ENCODE measurements at regions not wholly inside any gene's neighbourhood (a gene's known extent, or its start where the extent isn't known, plus 50 kb on each side); places are given as distances from the start of the nearest gene placed in this dataset.

DNA sequence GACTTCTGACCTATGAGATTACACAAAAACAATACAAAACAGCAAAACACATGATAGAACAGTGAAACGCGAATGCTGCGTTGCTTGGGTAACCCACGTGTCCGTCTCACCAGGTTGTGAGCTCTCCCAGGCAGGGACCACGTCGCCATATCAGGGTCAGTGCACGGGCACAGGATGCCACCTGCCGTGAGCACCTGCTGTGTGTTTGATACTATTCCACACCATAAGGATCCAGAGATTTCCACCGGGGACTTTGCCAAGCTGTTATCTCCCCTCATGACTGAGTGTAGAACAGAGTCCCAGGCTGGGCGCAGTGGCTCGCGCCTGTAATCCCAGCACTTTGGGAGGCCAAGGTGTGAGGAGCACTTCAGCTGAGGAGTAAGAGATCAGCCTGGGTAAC, 288.0 kb downstream of the BMP7 start:
- peaks cover 0 to 6% (median 2%) of the 10 kb centered on the region in 4 donors for H3K4me1 ChIP-seq
- TF ChIP-seq, protein P1, sequence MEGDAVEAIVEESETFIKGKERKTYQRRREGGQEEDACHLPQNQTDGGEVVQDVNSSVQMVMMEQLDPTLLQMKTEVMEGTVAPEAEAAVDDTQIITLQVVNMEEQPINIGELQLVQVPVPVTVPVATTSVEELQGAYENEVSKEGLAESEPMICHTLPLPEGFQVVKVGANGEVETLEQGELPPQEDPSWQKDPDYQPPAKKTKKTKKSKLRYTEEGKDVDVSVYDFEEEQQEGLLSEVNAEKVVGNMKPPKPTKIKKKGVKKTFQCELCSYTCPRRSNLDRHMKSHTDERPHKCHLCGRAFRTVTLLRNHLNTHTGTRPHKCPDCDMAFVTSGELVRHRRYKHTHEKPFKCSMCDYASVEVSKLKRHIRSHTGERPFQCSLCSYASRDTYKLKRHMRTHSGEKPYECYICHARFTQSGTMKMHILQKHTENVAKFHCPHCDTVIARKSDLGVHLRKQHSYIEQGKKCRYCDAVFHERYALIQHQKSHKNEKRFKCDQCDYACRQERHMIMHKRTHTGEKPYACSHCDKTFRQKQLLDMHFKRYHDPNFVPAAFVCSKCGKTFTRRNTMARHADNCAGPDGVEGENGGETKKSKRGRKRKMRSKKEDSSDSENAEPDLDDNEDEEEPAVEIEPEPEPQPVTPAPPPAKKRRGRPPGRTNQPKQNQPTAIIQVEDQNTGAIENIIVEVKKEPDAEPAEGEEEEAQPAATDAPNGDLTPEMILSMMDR (IDR thresholded peaks at IDR 0.05): no peak
- no peak for TF ChIP-seq EP300 (IDR thresholded peaks at IDR 0.05)
- 76% methylated on average over 13 of the region's 13 CpGs for WGBS
- H3K4me3 ChIP-seq: no peak overlapping the region
- peaks cover 0 to under 1% (median under 1%) of the 10 kb centered on the region in 4 donors for H3K9me3 ChIP-seq
- H3K36me3 ChIP-seq: no peaks in the 10 kb centered on the region
- intact Hi-C loops (cut with DNase I): no loop called here
- no peak overlapping the region for H3K27ac ChIP-seq (replicated peaks in 1 of 4)
- DNase-seq (ENCODE audit: extremely low spot score): no peak
- peaks cover 0 to 61% (median 1%) of the 10 kb centered on the region in 4 donors for H3K27me3 ChIP-seq

DNA sequence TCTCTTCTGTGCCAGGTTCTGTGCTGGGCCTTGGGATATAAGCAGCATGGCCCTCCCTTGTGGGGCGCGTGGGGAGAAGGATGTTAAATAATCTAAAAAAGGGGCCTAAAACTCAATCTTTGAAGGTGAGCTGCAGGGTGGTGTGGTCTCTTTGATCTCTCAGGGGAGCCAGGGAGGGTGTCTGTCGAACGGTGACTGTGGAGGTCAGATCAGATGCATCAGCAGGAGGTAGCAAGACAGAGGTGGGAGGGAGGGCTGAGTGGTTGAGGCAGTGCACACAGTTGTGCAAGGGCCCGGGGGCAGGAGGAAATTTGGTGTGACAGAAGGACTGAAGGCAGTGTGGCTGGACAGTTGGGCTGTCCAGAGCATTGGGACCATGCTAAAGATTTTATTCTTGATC, 287.3 kb downstream of the BMP7 start:
- Histone ChIP-seq H3K4me1 (peaks cover 0 to 6% (median 2%) of the 10 kb centered on the region in 4 donors), H3K36me3 (no peaks in the 10 kb centered on the region), H3K27ac (replicated peaks in 1 of 4) (no peak overlapping the region), H3K9me3 (peaks cover 0 to 7% (median 7%) of the 10 kb centered on the region in 4 donors), H3K27me3 (peaks cover 0 to 54% (median 1%) of the 10 kb centered on the region in 4 donors), H3K4me3 (no peak overlapping the region)
- 80% methylated on average over 5 of the region's 5 CpGs for WGBS
- TF ChIP-seq, protein P1 (IDR thresholded peaks at IDR 0.05): no peak
- no peak for TF ChIP-seq POLR2A (IDR thresholded peaks at IDR 0.05; ENCODE audit: low read depth)
- TF ChIP-seq EP300 (IDR thresholded peaks at IDR 0.05): no peak
- no peak for TF ChIP-seq POLR2AphosphoS5 (IDR thresholded peaks at IDR 0.05)
- no peak for DNase-seq (ENCODE audit: extremely low spot score)
- intact Hi-C loops (cut with DNase I): no loop called here

DNA sequence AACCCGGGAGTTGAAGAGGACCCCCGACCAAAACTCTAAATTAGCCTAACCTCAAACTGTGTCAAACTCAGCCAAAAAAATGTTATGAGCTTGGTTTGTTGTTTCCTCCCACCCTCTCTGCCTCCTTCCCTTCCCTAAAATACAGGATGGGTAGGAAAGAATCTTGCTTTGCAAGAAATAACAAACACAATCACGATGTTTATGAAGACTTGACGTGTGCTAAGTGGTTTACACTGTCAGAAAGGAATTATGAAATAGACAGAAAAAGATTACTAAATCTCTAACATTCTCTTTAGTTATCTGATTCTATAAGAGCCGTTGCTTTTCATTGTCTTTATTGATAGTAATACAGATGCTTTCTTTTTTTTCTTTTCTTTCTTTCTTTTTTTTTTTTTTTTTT, 285.1 kb downstream of the BMP7 start:
- Histone ChIP-seq H3K4me3 (no peak overlapping the region), H3K9me3 (peaks cover 0 to 28% (median 22%) of the 10 kb centered on the region in 4 donors), H3K4me1 (no peaks in the 10 kb centered on the region), H3K27ac (replicated peaks in 1 of 4) (no peak overlapping the region), H3K27me3 (peaks cover 0 to 32% (median 1%) of the 10 kb centered on the region in 4 donors), H3K36me3 (no peaks in the 10 kb centered on the region)
- TF ChIP-seq EP300 (IDR thresholded peaks at IDR 0.05) (no peak), POLR2A (IDR thresholded peaks at IDR 0.05; ENCODE audit: low read depth) (no peak), POLR2AphosphoS5 (IDR thresholded peaks at IDR 0.05) (no peak)
- TF ChIP-seq, protein P1 (IDR thresholded peaks at IDR 0.05): no peak
- no peak for DNase-seq (ENCODE audit: extremely low spot score)
- WGBS: 46% methylated on average over 5 of the region's 5 CpGs
- intact Hi-C loops (cut with DNase I): no loop called here

DNA sequence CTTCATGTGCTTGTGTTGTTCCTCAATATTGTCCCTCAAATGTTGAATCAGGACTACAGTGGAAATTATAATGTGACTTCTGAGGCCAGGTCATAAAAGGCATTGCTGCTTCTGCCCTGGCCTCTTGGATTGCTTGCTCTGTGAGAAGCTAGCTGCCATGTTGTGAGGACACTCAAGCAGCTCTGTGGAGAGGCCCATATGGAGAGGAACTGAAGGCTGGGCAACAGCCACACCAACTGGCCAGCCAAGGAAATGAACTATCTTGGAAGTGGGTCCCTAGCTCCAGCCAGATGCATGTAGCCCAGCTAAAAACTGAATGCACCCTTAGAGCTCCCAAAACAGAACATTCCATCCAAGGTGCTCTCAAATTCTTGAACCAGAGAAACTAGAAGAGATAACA, 282.6 kb downstream of the BMP7 start:
- intact Hi-C loops (cut with DNase I): no loop called here
- Histone ChIP-seq H3K4me3 (no peak overlapping the region), H3K9me3 (peaks cover 0 to 39% (median 22%) of the 10 kb centered on the region in 4 donors), H3K4me1 (no peaks in the 10 kb centered on the region), H3K36me3 (no peaks in the 10 kb centered on the region), H3K27me3 (peaks cover 0 to 17% (median 0%) of the 10 kb centered on the region in 4 donors), H3K27ac (replicated peaks in 1 of 4) (no peak overlapping the region)
- TF ChIP-seq POLR2AphosphoS5 (IDR thresholded peaks at IDR 0.05) (no peak), POLR2A (IDR thresholded peaks at IDR 0.05; ENCODE audit: low read depth) (no peak), EP300 (IDR thresholded peaks at IDR 0.05) (no peak)
- TF ChIP-seq, protein P1 (IDR thresholded peaks at IDR 0.05): no peak
- DNase-seq (ENCODE audit: extremely low spot score): no peak

DNA sequence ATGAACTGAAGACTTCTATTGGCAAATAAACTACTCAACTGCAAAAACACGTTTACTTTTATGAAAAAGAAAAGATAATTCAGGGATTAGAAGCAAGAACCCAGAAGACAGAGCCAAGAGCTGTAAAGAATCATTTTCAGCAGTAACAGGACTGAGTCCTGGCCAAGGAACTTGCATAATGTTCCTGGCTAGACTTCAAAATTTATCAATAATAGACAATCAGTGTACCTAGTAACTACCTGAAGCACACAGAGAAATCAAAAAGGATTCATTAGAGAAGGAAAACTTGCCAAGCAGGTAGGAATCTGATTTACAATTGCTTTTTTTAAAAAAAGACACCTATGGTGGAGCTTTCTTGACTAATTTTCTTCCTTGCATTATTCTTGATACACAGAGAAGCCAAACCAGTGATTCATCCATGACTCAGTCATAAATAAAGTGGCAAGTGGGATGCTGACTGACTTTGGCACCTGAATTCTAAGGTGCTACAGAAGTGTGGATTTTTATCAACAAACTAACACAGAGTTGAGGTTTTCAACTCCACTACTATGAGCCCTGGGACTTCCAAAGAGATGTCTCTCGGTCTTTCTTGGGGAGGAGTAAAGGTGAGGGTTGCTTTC, 281.3 kb downstream of the BMP7 start:
- Histone ChIP-seq H3K4me1 (no peaks in the 10 kb centered on the region), H3K9me3 (peaks cover 0 to 39% (median 22%) of the 10 kb centered on the region in 4 donors), H3K36me3 (no peaks in the 10 kb centered on the region), H3K27ac (replicated peaks in 1 of 4) (no peak overlapping the region), H3K4me3 (no peak overlapping the region), H3K27me3 (peaks cover 0 to 16% (median 0%) of the 10 kb centered on the region in 4 donors)
- no peak for DNase-seq (ENCODE audit: extremely low spot score)
- WGBS: 57% methylated on average over 2 of the region's 2 CpGs
- intact Hi-C loops (cut with DNase I): no loop called here
- TF ChIP-seq POLR2A (IDR thresholded peaks at IDR 0.05; ENCODE audit: low read depth) (no peak), EP300 (IDR thresholded peaks at IDR 0.05) (no peak), POLR2AphosphoS5 (IDR thresholded peaks at IDR 0.05) (no peak)
- TF ChIP-seq, protein P1 (IDR thresholded peaks at IDR 0.05): no peak

Measured in esophagus muscularis mucosa (tissue), 4 donors.